ENCODE measurements at regions not wholly inside any gene's neighbourhood (a gene's known extent, or its start where the extent isn't known, plus 50 kb on each side); places are given as distances from the start of the nearest gene placed in this dataset.

DNA sequence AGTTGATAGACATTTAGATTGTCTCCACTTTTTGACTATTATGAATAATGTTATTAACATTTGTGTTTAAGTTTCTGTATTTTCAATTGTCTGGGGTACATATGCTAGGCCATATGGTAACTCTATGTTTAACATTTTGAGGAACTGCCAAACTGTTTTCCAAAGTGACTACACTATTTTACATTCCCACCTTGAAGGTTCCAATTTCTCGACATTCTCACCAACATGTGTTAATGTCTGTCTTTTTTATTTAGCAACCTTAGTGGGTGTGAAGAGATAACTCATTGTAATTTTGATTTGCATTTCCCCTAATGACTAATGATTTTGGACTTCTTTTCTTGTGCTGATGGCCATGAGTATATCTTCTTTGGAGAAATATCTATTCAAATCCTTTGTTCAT, 832.4 kb downstream of the DNAJB9 start:
- no peaks in the 10 kb centered on the region for H3K79me2 ChIP-seq (ENCODE audit: control insufficient read depth, insufficient read depth, low read length)
- intact Hi-C loops (cut with micrococcal nuclease; ENCODE audit: unreplicated experiment) (no loop called here), in situ Hi-C loops (cut with MboI) (no loop called here)
- no peaks in the 10 kb centered on the region for H3K27me3 ChIP-seq (replicated peaks in 1 of 2; ENCODE audit: control insufficient read depth in 2 of 2, insufficient read depth in 2 of 2, low read length in 1 of 2)
- no peak for DNase-seq (ENCODE audit: low read depth, low spot score)
- 0% methylated on average over 1 of the region's 1 CpG for WGBS (ENCODE audit: insufficient coverage, insufficient replicate concordance, low lambda C conversion rate, missing lambda C conversion rate)
- no peak overlapping the region for H3K4me3 ChIP-seq
- H3K4me1 ChIP-seq (ENCODE audit: control insufficient read depth, insufficient read depth, low read length), result no peaks in the 10 kb centered on the region
- H3K9me3 ChIP-seq (replicated peaks; ENCODE audit: control insufficient read depth, insufficient read depth, low read length), result no peaks in the 10 kb centered on the region
- H3K4me2 ChIP-seq (ENCODE audit: control insufficient read depth, insufficient read depth), result no peak overlapping the region
- ChIA-PET CTCF (no interaction called here), SMC1A (ENCODE audit: uncharacterized antibody, unreplicated experiment) (no interaction called here), POLR2A (no interaction called here), RAD21 (ENCODE audit: unreplicated experiment) (no interaction called here)
- no peaks in the 10 kb centered on the region for H3K36me3 ChIP-seq (ENCODE audit: control insufficient read depth in 2 of 2, insufficient read depth in 2 of 2, low read length in 1 of 2)
- TF ChIP-seq YY1 (IDR thresholded peaks at IDR 0.05; ENCODE audit: low read depth, low read length), result no peak
- TF ChIP-seq, protein P1, sequence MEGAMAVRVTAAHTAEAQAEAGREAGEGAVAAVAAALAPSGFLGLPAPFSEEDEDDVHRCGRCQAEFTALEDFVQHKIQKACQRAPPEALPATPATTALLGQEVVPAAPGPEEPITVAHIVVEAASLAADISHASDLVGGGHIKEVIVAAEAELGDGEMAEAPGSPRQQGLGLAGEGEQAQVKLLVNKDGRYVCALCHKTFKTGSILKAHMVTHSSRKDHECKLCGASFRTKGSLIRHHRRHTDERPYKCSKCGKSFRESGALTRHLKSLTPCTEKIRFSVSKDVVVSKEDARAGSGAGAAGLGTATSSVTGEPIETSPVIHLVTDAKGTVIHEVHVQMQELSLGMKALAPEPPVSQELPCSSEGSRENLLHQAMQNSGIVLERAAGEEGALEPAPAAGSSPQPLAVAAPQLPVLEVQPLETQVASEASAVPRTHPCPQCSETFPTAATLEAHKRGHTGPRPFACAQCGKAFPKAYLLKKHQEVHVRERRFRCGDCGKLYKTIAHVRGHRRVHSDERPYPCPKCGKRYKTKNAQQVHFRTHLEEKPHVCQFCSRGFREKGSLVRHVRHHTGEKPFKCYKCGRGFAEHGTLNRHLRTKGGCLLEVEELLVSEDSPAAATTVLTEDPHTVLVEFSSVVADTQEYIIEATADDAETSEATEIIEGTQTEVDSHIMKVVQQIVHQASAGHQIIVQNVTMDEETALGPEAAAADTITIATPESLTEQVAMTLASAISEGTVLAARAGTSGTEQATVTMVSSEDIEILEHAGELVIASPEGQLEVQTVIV (IDR thresholded peaks at IDR 0.05; ENCODE audit: borderline replicate concordance, partially characterized antibody), result no peak
- TF ChIP-seq MXI1 (IDR thresholded peaks at IDR 0.05; ENCODE audit: low read depth, low read length), result no peak
- TF ChIP-seq TAF1 (IDR thresholded peaks at IDR 0.05; ENCODE audit: borderline replicate concordance, low read depth, low read length), result no peak
- no peak for TF ChIP-seq ASH2L (IDR thresholded peaks at IDR 0.05; ENCODE audit: borderline replicate concordance, low read depth)
- no peak for TF ChIP-seq CHD4 (IDR thresholded peaks at IDR 0.05)
- no peak for TF ChIP-seq REST (IDR thresholded peaks at IDR 0.05; ENCODE audit: low read depth, low read length)
- no peak for TF ChIP-seq NFYA (IDR thresholded peaks at IDR 0.05; ENCODE audit: borderline replicate concordance, low read depth, low read length)
- no peak for TF ChIP-seq PAX5 (IDR thresholded peaks at IDR 0.05; ENCODE audit: borderline replicate concordance, low read depth, low read length)
- TF ChIP-seq SP1 (IDR thresholded peaks at IDR 0.05; ENCODE audit: low read depth, low read length), result no peak
- no peak for TF ChIP-seq POLR2AphosphoS2 (IDR thresholded peaks at IDR 0.05; ENCODE audit: low read depth, low read length)
- TF ChIP-seq ETV6 (conservative IDR thresholded peaks at IDR 0.05 in 1 of 2, IDR thresholded peaks at IDR 0.05 in 1 of 2; ENCODE audit: borderline replicate concordance in 1 of 2, low read depth in 1 of 2), result no peak
- TF ChIP-seq SIN3A (IDR thresholded peaks at IDR 0.05; ENCODE audit: low read depth, low read length), result no peak
- TF ChIP-seq FOS (IDR thresholded peaks at IDR 0.05; ENCODE audit: borderline replicate concordance, extremely low read depth, insufficient read length), result no peak
- no peak overlapping the region for H2AFZ ChIP-seq (ENCODE audit: control insufficient read depth, low read depth, low read length)
- BruUV-seq (replicated peaks), result no TSS peak
- no peak overlapping the region for H3K27ac ChIP-seq (ENCODE audit: control insufficient read depth, insufficient read depth)
- H3K9ac ChIP-seq (ENCODE audit: control insufficient read depth, insufficient read depth, low read length), result no peak overlapping the region
- FAIRE-seq, result no peak
- ATAC-seq, result no peak
- H4K20me1 ChIP-seq (ENCODE audit: control insufficient read depth, insufficient read depth), result no peaks in the 10 kb centered on the region
